HG02759 (cell line): ENCODE measurements at regions not wholly inside any gene's neighbourhood (a gene's known extent, or its start where the extent isn't known, plus 50 kb on each side); places are given as distances from the start of the nearest gene placed in this dataset.
"Not testable (repeated sequence)": the region's sequence is repeated elsewhere in the genome, so short reads cannot be mapped to it uniquely, and the experiment has no call there.

ENCODE experiments used
- ATAC-seq: cut with Tn5 transposase; IDR thresholded peaks from one replicate; pipeline ENCODE4 v1.9.1; 2021; ENCODE audit warnings: mild to moderate bottlenecking, moderate library complexity; ENCODE audit not compliant: unreplicated experiment

- not testable (repeated sequence) for ATAC-seq
Measured at GRCh38 chr1:146883190-146883589, 54.9 kb upstream of the NBPF12 start.

GRCh38 chr1:146881096-146881495 lies 57.0 kb upstream of the NBPF12 start:
- not testable (repeated sequence) for ATAC-seq

- ATAC-seq: not testable (repeated sequence)
Measured at GRCh38 chr1:146863799-146864319, 74.3 kb upstream of the NBPF12 start.

GRCh38 chr1:146853147-146853546 lies 85.0 kb upstream of the NBPF12 start:
- ATAC-seq: not testable (repeated sequence)

GRCh38 chr1:146850352-146850889 lies 87.7 kb upstream of the NBPF12 start:
- ATAC-seq: not testable (repeated sequence)

- ATAC-seq: not testable (repeated sequence)
Measured at GRCh38 chr1:146838725-146839124, 99.4 kb upstream of the NBPF12 start.

- not testable (repeated sequence) for ATAC-seq
Measured at GRCh38 chr1:146826957-146827356, 111.2 kb upstream of the NBPF12 start.

- ATAC-seq: not testable (repeated sequence)
Measured at GRCh38 chr1:146794236-146794635, 143.9 kb upstream of the NBPF12 start.

GRCh38 chr1:146792725-146793124 lies 145.4 kb upstream of the NBPF12 start:
- not testable (repeated sequence) for ATAC-seq

GRCh38 chr1:146784212-146784940 lies 153.7 kb upstream of the NBPF12 start:
- not testable (repeated sequence) for ATAC-seq

- ATAC-seq: not testable (repeated sequence)
Measured at GRCh38 chr1:146781235-146781634, 156.9 kb upstream of the NBPF12 start.

GRCh38 chr1:146777826-146778602 lies 160.1 kb upstream of the NBPF12 start:
- not testable (repeated sequence) for ATAC-seq

- not testable (repeated sequence) for ATAC-seq
Measured at GRCh38 chr1:146774988-146775387, 163.1 kb upstream of the NBPF12 start.

- not testable (repeated sequence) for ATAC-seq
Measured at GRCh38 chr1:146774271-146774670, 163.9 kb upstream of the NBPF12 start.

GRCh38 chr1:146771409-146771808 lies 166.7 kb upstream of the NBPF12 start:
- ATAC-seq: not testable (repeated sequence)

- not testable (repeated sequence) for ATAC-seq
Measured at GRCh38 chr1:146770998-146771397, 167.1 kb upstream of the NBPF12 start.

GRCh38 chr1:146763234-146763633 lies 174.9 kb upstream of the NBPF12 start:
- ATAC-seq: not testable (repeated sequence)

GRCh38 chr1:146756858-146757257 lies 181.3 kb upstream of the NBPF12 start:
- not testable (repeated sequence) for ATAC-seq

- not testable (repeated sequence) for ATAC-seq
Measured at GRCh38 chr1:146748686-146749085, 189.4 kb upstream of the NBPF12 start.

- ATAC-seq: not testable (repeated sequence)
Measured at GRCh38 chr1:146731981-146732680, 206.0 kb upstream of the NBPF12 start.
